Nephron progenitor cell (in vitro differentiated cells): ENCODE measurements at regions not wholly inside any gene's neighbourhood (a gene's known extent, or its start where the extent isn't known, plus 50 kb on each side); places are given as distances from the start of the nearest gene placed in this dataset.

Experiments used
- DNase-seq: peaks from one replicate; pipeline ENCODE4 v3.0.0; 2021
- H3K27ac Mint-ChIP-seq: 2 replicates; pipeline ENCODE4 v1.8.0; 2021; ENCODE audit warnings: mild to moderate bottlenecking, moderate library complexity, mixed read lengths
- H3K27me3 Mint-ChIP-seq: 2 replicates; pipeline ENCODE4 v1.8.0; 2021; ENCODE audit warnings: mild to moderate bottlenecking, low read depth, mixed read lengths; ENCODE audit not compliant: poor library complexity
- H3K36me3 Mint-ChIP-seq: 2 replicates; pipeline ENCODE4 v1.8.0; 2021; ENCODE audit warnings: low read depth, mixed read lengths
- H3K4me1 Mint-ChIP-seq: 2 replicates; pipeline ENCODE4 v1.8.0; 2021; ENCODE audit warnings: mixed read lengths
- H3K4me3 Mint-ChIP-seq: 2 replicates; pipeline ENCODE4 v1.8.0; 2021; ENCODE audit warnings: mild to moderate bottlenecking, moderate library complexity, mixed read lengths
- H3K9me3 Mint-ChIP-seq: 2 replicates; pipeline ENCODE4 v1.8.0; 2021; ENCODE audit warnings: mild to moderate bottlenecking, moderate library complexity, mixed read lengths
- TF ChIP-seq, protein P1 (sequence below): fragments of 200-600 bp; sonication (generic); IDR thresholded peaks from 2 replicates; pipeline ENCODE4 v1.5.0; 2021; ENCODE audit warnings: antibody characterized with exemption

DNA sequence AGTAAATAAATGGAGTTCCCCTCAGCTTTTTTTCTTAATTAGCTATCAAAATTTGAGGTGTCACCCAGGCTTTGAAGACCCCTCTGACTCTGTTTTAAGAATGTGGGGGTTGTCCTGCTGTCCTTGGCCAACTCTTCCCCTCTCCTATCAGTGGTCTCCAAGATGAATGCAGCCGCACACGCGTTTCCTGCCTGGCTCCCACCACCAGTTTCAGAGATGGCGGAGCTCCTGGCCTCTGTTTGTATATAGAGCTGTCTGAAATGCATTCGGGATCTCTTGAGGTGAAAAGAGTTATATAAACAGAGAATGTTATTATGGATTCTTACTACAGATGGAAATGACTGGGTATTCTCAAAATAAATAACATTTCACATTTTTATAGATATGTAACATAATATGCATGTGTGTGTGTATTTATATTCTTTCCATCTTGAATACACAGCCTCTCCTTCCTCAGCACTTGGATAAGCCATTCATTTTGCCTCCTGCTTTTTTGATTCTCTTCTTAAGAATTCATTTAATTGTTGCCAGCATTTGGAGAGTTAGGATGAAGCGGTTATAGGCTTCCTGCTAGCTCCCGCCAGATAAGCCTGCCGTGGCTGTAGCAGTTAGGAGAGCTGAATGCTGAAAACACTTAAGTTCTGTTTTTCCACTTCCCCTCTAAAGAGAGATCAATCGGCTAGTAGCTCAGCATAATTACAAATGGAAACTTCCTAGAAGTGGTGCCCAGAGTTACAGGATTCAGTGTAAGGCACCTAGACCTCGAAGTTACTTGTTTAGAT, 659.3 kb upstream of the FANCL start:
- H3K27me3 Mint-ChIP-seq: peaks cover 5% of the 10 kb centered on the region
- no peaks in the 10 kb centered on the region for H3K9me3 Mint-ChIP-seq
- H3K4me1 Mint-ChIP-seq: no peaks in the 10 kb centered on the region
- H3K27ac Mint-ChIP-seq: no peak overlapping the region
- no peak for DNase-seq
- no peak overlapping the region for H3K4me3 Mint-ChIP-seq
- H3K36me3 Mint-ChIP-seq: no peaks in the 10 kb centered on the region
- TF ChIP-seq, protein P1, sequence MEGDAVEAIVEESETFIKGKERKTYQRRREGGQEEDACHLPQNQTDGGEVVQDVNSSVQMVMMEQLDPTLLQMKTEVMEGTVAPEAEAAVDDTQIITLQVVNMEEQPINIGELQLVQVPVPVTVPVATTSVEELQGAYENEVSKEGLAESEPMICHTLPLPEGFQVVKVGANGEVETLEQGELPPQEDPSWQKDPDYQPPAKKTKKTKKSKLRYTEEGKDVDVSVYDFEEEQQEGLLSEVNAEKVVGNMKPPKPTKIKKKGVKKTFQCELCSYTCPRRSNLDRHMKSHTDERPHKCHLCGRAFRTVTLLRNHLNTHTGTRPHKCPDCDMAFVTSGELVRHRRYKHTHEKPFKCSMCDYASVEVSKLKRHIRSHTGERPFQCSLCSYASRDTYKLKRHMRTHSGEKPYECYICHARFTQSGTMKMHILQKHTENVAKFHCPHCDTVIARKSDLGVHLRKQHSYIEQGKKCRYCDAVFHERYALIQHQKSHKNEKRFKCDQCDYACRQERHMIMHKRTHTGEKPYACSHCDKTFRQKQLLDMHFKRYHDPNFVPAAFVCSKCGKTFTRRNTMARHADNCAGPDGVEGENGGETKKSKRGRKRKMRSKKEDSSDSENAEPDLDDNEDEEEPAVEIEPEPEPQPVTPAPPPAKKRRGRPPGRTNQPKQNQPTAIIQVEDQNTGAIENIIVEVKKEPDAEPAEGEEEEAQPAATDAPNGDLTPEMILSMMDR: no peak

DNA sequence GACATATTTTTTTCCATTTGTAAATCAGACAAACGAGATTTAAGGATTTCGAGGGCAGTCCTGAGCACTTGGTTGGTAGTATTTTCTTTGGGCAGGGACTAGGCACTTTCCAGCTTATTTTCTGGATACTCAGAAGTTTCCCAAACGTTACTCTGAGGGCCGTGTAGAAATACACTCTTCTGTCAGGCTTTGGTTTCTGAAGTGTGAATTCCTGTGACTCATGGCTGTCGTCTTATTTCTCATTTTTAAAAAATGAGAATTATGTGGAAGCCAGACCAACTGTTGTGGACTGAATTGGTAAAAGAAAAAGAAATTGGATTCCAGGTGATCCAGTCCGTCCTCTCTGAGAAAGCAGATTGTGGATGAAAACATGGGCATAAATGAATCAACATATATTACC, 658.6 kb upstream of the FANCL start:
- no peak overlapping the region for H3K4me3 Mint-ChIP-seq
- no peaks in the 10 kb centered on the region for H3K4me1 Mint-ChIP-seq
- H3K9me3 Mint-ChIP-seq: no peaks in the 10 kb centered on the region
- DNase-seq: no peak
- TF ChIP-seq, protein P1: no peak
- peaks cover 5% of the 10 kb centered on the region for H3K27me3 Mint-ChIP-seq
- no peak overlapping the region for H3K27ac Mint-ChIP-seq
- H3K36me3 Mint-ChIP-seq: no peaks in the 10 kb centered on the region

DNA sequence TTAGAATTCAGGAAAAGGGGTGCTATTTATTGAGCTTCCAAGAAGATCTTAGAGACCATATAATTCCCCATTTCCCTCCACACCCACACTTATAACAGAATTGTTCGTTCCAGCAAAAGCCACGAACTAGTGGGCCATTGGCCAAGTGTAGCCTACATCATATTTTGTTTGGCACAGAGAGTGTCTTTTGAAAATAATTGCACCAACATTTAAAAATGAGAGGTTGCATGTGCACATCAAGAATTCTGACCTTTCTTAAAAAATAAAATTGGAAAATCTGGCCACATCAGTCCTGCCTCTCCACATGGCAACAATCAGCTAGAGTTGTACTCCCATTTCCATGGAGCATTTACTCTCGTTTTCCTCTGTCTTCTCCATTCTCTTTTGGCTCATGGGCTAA, 655.5 kb upstream of the FANCL start:
- Mint-ChIP-seq H3K36me3 (no peaks in the 10 kb centered on the region), H3K9me3 (no peaks in the 10 kb centered on the region)
- no peak for DNase-seq

DNA sequence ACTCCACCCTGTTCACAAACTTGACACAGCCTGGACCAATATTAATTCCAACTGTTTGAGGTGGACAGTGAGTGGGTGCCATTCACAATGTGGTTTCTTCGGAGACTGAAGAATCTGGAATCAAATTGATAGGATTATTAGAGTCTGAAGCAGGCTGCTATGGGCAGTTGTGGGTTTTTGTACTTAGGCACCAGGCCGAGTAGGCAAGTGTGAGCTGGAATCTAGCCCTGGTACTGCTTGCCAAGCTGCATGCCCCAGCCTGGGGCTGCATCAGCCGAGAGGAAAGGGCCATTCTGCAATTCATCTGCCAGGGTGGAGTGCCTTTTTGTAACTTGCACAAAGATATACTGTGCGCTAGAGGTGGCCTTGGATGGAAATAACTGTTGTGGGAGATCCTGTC, 654.7 kb upstream of the FANCL start:
- no peak overlapping the region for H3K4me3 Mint-ChIP-seq
- no peaks in the 10 kb centered on the region for H3K4me1 Mint-ChIP-seq
- H3K27ac Mint-ChIP-seq: no peak overlapping the region
- TF ChIP-seq, protein P1: no peak
- H3K27me3 Mint-ChIP-seq: peaks cover 9% of the 10 kb centered on the region
- H3K9me3 Mint-ChIP-seq: no peaks in the 10 kb centered on the region
- DNase-seq: no peak
- no peaks in the 10 kb centered on the region for H3K36me3 Mint-ChIP-seq

More for the DNA sequence above, 655.5 kb upstream of the FANCL start:
- TF ChIP-seq, protein P1: no peak
- H3K4me3 Mint-ChIP-seq: no peak overlapping the region
- no peak overlapping the region for H3K27ac Mint-ChIP-seq
- peaks cover 9% of the 10 kb centered on the region for H3K27me3 Mint-ChIP-seq
- H3K4me1 Mint-ChIP-seq: no peaks in the 10 kb centered on the region

DNA sequence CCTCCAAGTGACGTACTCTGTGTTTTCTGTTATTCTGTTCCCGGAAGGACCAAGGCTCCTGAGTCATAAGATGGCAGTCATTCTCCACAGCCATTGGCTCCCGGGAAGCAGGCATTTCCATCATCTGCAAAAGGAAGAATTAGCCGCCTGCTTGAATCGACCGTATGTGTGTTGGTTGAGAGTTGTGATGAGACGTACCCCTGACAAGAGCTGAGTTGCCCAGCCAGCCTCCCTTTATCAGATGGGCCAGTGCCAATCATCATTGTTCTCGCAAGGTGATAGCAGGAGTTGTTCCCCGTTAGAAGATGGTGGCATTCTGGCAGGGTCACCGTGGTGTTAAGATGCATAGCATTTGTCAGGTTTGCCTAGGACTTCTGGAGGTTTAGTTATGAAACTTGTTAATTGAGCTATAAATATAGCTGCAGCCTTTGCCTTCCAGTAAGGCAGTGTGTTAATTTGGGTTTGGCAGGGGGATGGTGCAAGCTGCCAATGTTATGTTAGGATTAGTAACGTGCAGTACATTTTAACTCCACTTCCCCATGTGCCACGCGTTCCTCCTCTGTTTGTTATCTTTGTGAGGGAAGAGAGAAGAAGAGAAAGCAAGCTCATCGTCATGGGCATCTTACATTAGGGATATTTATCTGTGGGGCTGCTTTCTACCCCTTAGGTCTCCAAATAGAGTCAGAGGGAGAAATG, 652.7 kb upstream of the FANCL start:
- Mint-ChIP-seq H3K4me3 (no peak overlapping the region), H3K27me3 (peaks cover 9% of the 10 kb centered on the region), H3K27ac (no peak overlapping the region), H3K4me1 (no peaks in the 10 kb centered on the region), H3K36me3 (no peaks in the 10 kb centered on the region), H3K9me3 (no peaks in the 10 kb centered on the region)
- TF ChIP-seq, protein P1: no peak
- no peak for DNase-seq
